GM13977 (cell line): ENCODE measurements at regions not wholly inside any gene's neighbourhood (a gene's known extent, or its start where the extent isn't known, plus 50 kb on each side); places are given as distances from the start of the nearest gene placed in this dataset.
"Not testable (repeated sequence)": the region's sequence is repeated elsewhere in the genome, so short reads cannot be mapped to it uniquely, and the experiment has no call there.

Experiments used
- DNase-seq: peaks from one replicate; pipeline ENCODE4 v3.0.0; 2012; ENCODE audit warnings: low spot score
- CTCF ChIP-seq: IDR thresholded peaks from 2 replicates; pipeline ENCODE4 v1.5.1; 2012; ENCODE audit warnings: mild to moderate bottlenecking, control low read depth; ENCODE audit not compliant: insufficient read depth; ENCODE audit errors: extremely low read depth, missing control alignments
- in situ Hi-C: fragments of 300-500 bp; cut with MboI; formaldehyde crosslinking; loops from one replicate; pipeline ENCODE4 v1.12.0; 2022; ENCODE audit warnings: low sequenced_read_pairs, low pct_unique_long_range_greater_than_20kb, mixed read lengths, inconsistent platforms; ENCODE audit not compliant: unreplicated experiment

- in situ Hi-C loops, result no loop called here
- no peak for DNase-seq
- TF ChIP-seq CTCF, result no peak
Observed at GRCh38 chr5:57429513-57430120, 53.0 kb downstream of the ACTBL2 start.

- in situ Hi-C loops, DNase-seq: not testable (repeated sequence)
Observed at GRCh38 chr5:57429021-57429420, 53.6 kb downstream of the ACTBL2 start.

GRCh38 chr5:57422993-57423392 lies 59.6 kb downstream of the ACTBL2 start:
- in situ Hi-C loops, result no loop called here
- no peak for DNase-seq

GRCh38 chr5:57422341-57422740 lies 60.3 kb downstream of the ACTBL2 start:
- no peak for DNase-seq
- TF ChIP-seq CTCF, result no peak
- in situ Hi-C loops, result no loop called here

More at GRCh38 chr5:57422993-57423392, 59.6 kb downstream of the ACTBL2 start:
- TF ChIP-seq CTCF, result no peak

- no peak for DNase-seq
- no peak for TF ChIP-seq CTCF
- in situ Hi-C loops, result no loop called here
Observed at GRCh38 chr5:57420801-57421200, 61.8 kb downstream of the ACTBL2 start.

GRCh38 chr5:57417971-57418370 lies 64.6 kb downstream of the ACTBL2 start:
- no peak for DNase-seq
- in situ Hi-C loops, result no loop called here
- no peak for TF ChIP-seq CTCF

GRCh38 chr5:57417320-57417719 lies 65.3 kb downstream of the ACTBL2 start:
- DNase-seq, result no peak
- no peak for TF ChIP-seq CTCF
- in situ Hi-C loops, result no loop called here
